GM19467 (cell line): ENCODE measurements at regions not wholly inside any gene's neighbourhood (a gene's known extent, or its start where the extent isn't known, plus 50 kb on each side); places are given as distances from the start of the nearest gene placed in this dataset.

ENCODE experiments used
- ATAC-seq: cut with Tn5 transposase; IDR thresholded peaks from one replicate; pipeline ENCODE4 v1.9.1; 2021; ENCODE audit warnings: mild to moderate bottlenecking, moderate library complexity; ENCODE audit not compliant: unreplicated experiment

- no peak for ATAC-seq
Measured at GRCh38 chr14:38138473-38139138, 69.1 kb upstream of the SSTR1 start.

GRCh38 chr14:38139926-38140325, 67.8 kb upstream of the SSTR1 start:
- ATAC-seq: no peak

- no peak for ATAC-seq
Measured at GRCh38 chr14:38143170-38143569, 64.5 kb upstream of the SSTR1 start.

- no peak for ATAC-seq
Measured at GRCh38 chr14:38143659-38144505, 63.8 kb upstream of the SSTR1 start.

GRCh38 chr14:38145142-38145541, 62.6 kb upstream of the SSTR1 start:
- ATAC-seq: no peak

- no peak for ATAC-seq
Measured at GRCh38 chr14:38150075-38150474, 57.6 kb upstream of the SSTR1 start.
